ENCODE measurements at regions not wholly inside any gene's neighbourhood (a gene's known extent, or its start where the extent isn't known, plus 50 kb on each side); places are given as distances from the start of the nearest gene placed in this dataset.

GRCh38 chr18:71370671-71371445 lies 1082.0 kb downstream of the SOCS6 start:
- TF ChIP-seq CTCF (IDR thresholded peaks at IDR 0.05 in 4 of 5, conservative IDR thresholded peaks at IDR 0.05 in 1 of 5) (no peak), POLR2A (IDR thresholded peaks at IDR 0.05) (no peak)
